H1 (cell line): ENCODE measurements at regions not wholly inside any gene's neighbourhood (a gene's known extent, or its start where the extent isn't known, plus 50 kb on each side); places are given as distances from the start of the nearest gene placed in this dataset.

Experiments
- CTCF ChIA-PET: fragments of 300-600 bp; sonication (Branson Sonifier 250); formaldehyde crosslinking; loops from one replicate; lab custom pipeline; 2021; ENCODE audit not compliant: partially characterized antibody; lab: Charles Lee
- POLR2A ChIA-PET: fragments of 300-600 bp; sonication (Branson Sonifier 250); formaldehyde crosslinking; loops from one replicate; lab custom pipeline; 2021; ENCODE audit warnings: inconsistent platforms; ENCODE audit not compliant: partially characterized antibody; lab: Charles Lee
- DNase-seq, 2 experiments: peaks; one replicate each; pipeline versions ENCODE4 v3.0.0 to v3.0.0-alpha.2; 2010 to 2022; ENCODE audit warnings: low spot score in 2 of 2, low read depth in 1 of 2, mixed read lengths in 1 of 2
- FAIRE-seq: peaks from 2 replicates; lab custom pipeline; 2011; peaks lifted over from hg19 to GRCh38; lab: Jason Lieb, UNC
- H2AFZ ChIP-seq: 2 replicates; pipeline ENCODE4 v1.8.1; 2012; ENCODE audit warnings: low read length, inconsistent platforms
- H2AK5ac ChIP-seq: 2 replicates; pipeline ENCODE4 v1.6.1; 2013; ENCODE audit warnings: low read depth, low read length
- H2BK120ac ChIP-seq: replicated peaks from 2 replicates; pipeline ENCODE3; 2013; ENCODE audit warnings: low read depth, low read length, inconsistent platforms
- H2BK12ac ChIP-seq: 2 replicates; pipeline ENCODE4 v1.6.1; 2013; ENCODE audit warnings: low read depth, low read length
- H2BK15ac ChIP-seq: 2 replicates; pipeline ENCODE4 v1.6.1; 2013; ENCODE audit warnings: low read length
- H2BK20ac ChIP-seq: 2 replicates; pipeline ENCODE4 v1.6.1; 2013; ENCODE audit warnings: low read length
- H2BK5ac ChIP-seq: 2 replicates; pipeline ENCODE4 v1.6.1; 2013; ENCODE audit warnings: low read depth, low read length
- H3K14ac ChIP-seq: 2 replicates; pipeline ENCODE4 v1.6.1; 2013; ENCODE audit warnings: inconsistent platforms; ENCODE audit not compliant: insufficient read length
- H3K18ac ChIP-seq: 2 replicates; pipeline ENCODE4 v1.6.1; 2013; ENCODE audit warnings: low read length; ENCODE audit errors: extremely low read depth
- H3K23ac ChIP-seq: 2 replicates; pipeline ENCODE4 v1.6.1; 2013; ENCODE audit warnings: inconsistent platforms; ENCODE audit not compliant: insufficient read length
- H3K23me2 ChIP-seq: 2 replicates; pipeline ENCODE4 v1.6.1; 2013; ENCODE audit warnings: low read depth, low read length
- H3K27ac ChIP-seq: 2 replicates; pipeline ENCODE4 v1.6.1; 2011; ENCODE audit warnings: low read depth, low read length, inconsistent platforms
- H3K27me3 ChIP-seq, 4 experiments: replicated peaks in 1 of 4; 1 replicate in 1 of 4; 2 replicates in 3 of 4; pipeline versions ENCODE4 v1.6.1 to v1.8.1; 2011 to 2013; ENCODE audit warnings: low read length in 3 of 4, mild to moderate bottlenecking in 3 of 4, inconsistent platforms in 2 of 4, mixed read lengths in 2 of 4, moderate library complexity in 1 of 4; ENCODE audit not compliant: control insufficient read depth in 3 of 4, insufficient read depth in 3 of 4; ENCODE audit errors: extremely low read depth in 1 of 4
- H3K36me3 ChIP-seq, 4 experiments: 2 replicates each; pipeline versions ENCODE4 v1.6.1 to v1.8.1; 2011 to 2013; ENCODE audit warnings: mild to moderate bottlenecking in 4 of 4, low read length in 3 of 4, moderate library complexity in 2 of 4, control low read depth in 1 of 4, inconsistent platforms in 1 of 4; ENCODE audit not compliant: insufficient read depth in 4 of 4, control insufficient read depth in 2 of 4
- H3K4ac ChIP-seq: replicated peaks from 2 replicates; pipeline ENCODE3; 2013; ENCODE audit warnings: low read length, low read depth, mixed read lengths, inconsistent platforms; ENCODE audit not compliant: insufficient read length
- H3K4me1 ChIP-seq, 4 experiments: replicated peaks in 1 of 4; 1 replicate in 1 of 4; 2 replicates in 3 of 4; pipeline versions ENCODE4 v1.6.1 to v1.8.1; 2011 to 2013; ENCODE audit warnings: low read length in 3 of 4, inconsistent platforms in 2 of 4, mixed read lengths in 1 of 4; ENCODE audit not compliant: insufficient read depth in 4 of 4, control insufficient read depth in 3 of 4
- H3K4me2 ChIP-seq, 2 experiments: 2 replicates each; pipeline versions ENCODE4 v1.6.1 to v1.8.1; 2011 to 2013; ENCODE audit warnings: low read depth in 2 of 2, low read length in 2 of 2, control low read depth in 1 of 2, inconsistent platforms in 1 of 2, mild to moderate bottlenecking in 1 of 2; ENCODE audit not compliant: insufficient read depth in 1 of 2
- H3K4me3 ChIP-seq, 4 experiments: fragments of 200-600, 300-600 bp in 1 of 4; sonication (generic), shearing (Covaris generic), sonication (Bioruptor Twin) in 1 of 4; 2 replicates each; pipeline versions ENCODE4 v1.5.1 to v1.8.1; 2011 to 2016; ENCODE audit warnings: low read length in 4 of 4, low read depth in 3 of 4, control low read depth in 2 of 4, inconsistent platforms in 2 of 4, mild to moderate bottlenecking in 2 of 4, mixed read lengths in 1 of 4, moderate library complexity in 1 of 4; ENCODE audit not compliant: insufficient read depth in 2 of 4; ENCODE audit errors: extremely low read depth in 1 of 4
- H3K56ac ChIP-seq: replicated peaks from 2 replicates; pipeline ENCODE3; 2013; ENCODE audit warnings: low read depth, mild to moderate bottlenecking, mixed read lengths, low read length, inconsistent platforms; ENCODE audit not compliant: insufficient read length
- H3K79me1 ChIP-seq: 2 replicates; pipeline ENCODE4 v1.6.1; 2013; ENCODE audit warnings: low read depth, low read length, control low read depth
- H3K79me2 ChIP-seq, 2 experiments: 2 replicates each; pipeline versions ENCODE4 v1.6.1 to v1.8.1; 2012 to 2013; ENCODE audit warnings: low read length in 2 of 2, mild to moderate bottlenecking in 2 of 2, inconsistent platforms in 1 of 2; ENCODE audit not compliant: insufficient read depth in 2 of 2, control insufficient read depth in 1 of 2
- H3K9ac ChIP-seq, 4 experiments: replicated peaks in 1 of 4; 1 replicate in 1 of 4; 2 replicates in 3 of 4; pipeline versions ENCODE4 v1.6.1 to v1.8.1; 2011 to 2013; ENCODE audit warnings: low read depth in 3 of 4, low read length in 3 of 4, control low read depth in 2 of 4, mild to moderate bottlenecking in 2 of 4, moderate library complexity in 2 of 4, inconsistent platforms in 1 of 4; ENCODE audit errors: extremely low read depth in 1 of 4
- H3K9me3 ChIP-seq, 2 experiments: 2 replicates each; pipeline versions ENCODE4 v1.6.1 to v1.8.1; 2012 to 2013; ENCODE audit warnings: mild to moderate bottlenecking in 2 of 2, moderate library complexity in 2 of 2, control low read depth in 1 of 2, inconsistent platforms in 1 of 2, low read depth in 1 of 2, low read length in 1 of 2, mixed read lengths in 1 of 2; ENCODE audit not compliant: insufficient read depth in 2 of 2
- H4K20me1 ChIP-seq, 2 experiments: replicated peaks in 1 of 2; 2 replicates each; pipeline versions ENCODE3 to v1.8.1; 2011 to 2013; ENCODE audit warnings: inconsistent platforms in 2 of 2, low read length in 2 of 2, mild to moderate bottlenecking in 1 of 2; ENCODE audit not compliant: insufficient read depth in 2 of 2, control insufficient read depth in 1 of 2
- H4K5ac ChIP-seq: 2 replicates; pipeline ENCODE4 v1.6.1; 2013; ENCODE audit warnings: low read length, low read depth, mixed read lengths, inconsistent platforms; ENCODE audit not compliant: insufficient read length
- H4K8ac ChIP-seq: 2 replicates; pipeline ENCODE4 v1.8.0; 2013; ENCODE audit warnings: mild to moderate bottlenecking, moderate library complexity, low read length, inconsistent platforms; ENCODE audit not compliant: insufficient read depth; ENCODE audit errors: extremely low read depth
- H4K91ac ChIP-seq: replicated peaks from 2 replicates; pipeline ENCODE3; 2013; ENCODE audit warnings: low read length, mixed read lengths, inconsistent platforms; ENCODE audit not compliant: insufficient read length
- KDM5A ChIP-seq: fragments of 200-600 bp; IDR thresholded peaks from 2 replicates; pipeline ENCODE4 v1.7.1; 2012; ENCODE audit warnings: mild to moderate bottlenecking, low read length, inconsistent platforms, mixed read lengths
- RAD21 ChIP-seq, 2 experiments: IDR thresholded peaks in 1 of 2; conservative IDR thresholded peaks in 1 of 2; 2 replicates each; pipeline ENCODE4 v1.6.1; 2011; ENCODE audit warnings: low read depth in 2 of 2, low read length in 2 of 2, improper control_type of control experiment in 1 of 2, inconsistent platforms in 1 of 2, mild to moderate bottlenecking in 1 of 2, moderate library complexity in 1 of 2
- SIX5 ChIP-seq: IDR thresholded peaks from 2 replicates; pipeline ENCODE4 v1.6.1; 2011; ENCODE audit warnings: mild to moderate bottlenecking, low read depth, low read length
- TEAD4 ChIP-seq: IDR thresholded peaks from 2 replicates; pipeline ENCODE4 v1.6.1; 2012; ENCODE audit warnings: low read depth, low read length, inconsistent platforms, mixed read lengths
- WGBS, 2 experiments: shearing (Covaris generic) in 1 of 2; methylation state at CpG; one replicate each; pipeline versions ENCODE4 v1.1.6 to v1.1.7; 2013 to 2015; ENCODE audit warnings: low lambda C conversion rate in 2 of 2, mixed read lengths in 2 of 2, inconsistent platforms in 1 of 2, low coverage in 1 of 2, missing lambda C conversion rate in 1 of 2; ENCODE audit not compliant: insufficient replicate concordance in 2 of 2, insufficient coverage in 1 of 2, insufficient read length in 1 of 2; ENCODE audit errors: extremely low coverage in 1 of 2, missing lambda C conversion rate in 1 of 2; 5-methylcytosine and 5-hydroxymethylcytosine counted together
- TF ChIP-seq, protein P1 (sequence below), 3 experiments: IDR thresholded peaks; 1 replicate in 2 of 3; 2 replicates in 1 of 3; pipeline versions ENCODE4 v1.5.1 to v1.6.1; 2011; ENCODE audit warnings: low read length in 3 of 3, mild to moderate bottlenecking in 3 of 3, inconsistent platforms in 2 of 3, low read depth in 1 of 3, moderate library complexity in 1 of 3; ENCODE audit not compliant: insufficient read depth in 1 of 3; ENCODE audit errors: control extremely low read depth in 1 of 3

GRCh38 chr4:66045913-66046312, 375.6 kb upstream of the EPHA5 start:
- Histone ChIP-seq H3K4me2 (no peak overlapping the region), H3K4me1 (no peaks in the 10 kb centered on the region), H3K36me3 (no peaks in the 10 kb centered on the region)
- TF ChIP-seq RAD21 (IDR thresholded peaks at IDR 0.05 in 1 of 2, conservative IDR thresholded peaks at IDR 0.05 in 1 of 2; ENCODE audit: low read depth in 2 of 2, low read length in 2 of 2), result peak; percentile 58 to 62
- no peak for TF ChIP-seq KDM5A
- TF ChIP-seq, protein P1, sequence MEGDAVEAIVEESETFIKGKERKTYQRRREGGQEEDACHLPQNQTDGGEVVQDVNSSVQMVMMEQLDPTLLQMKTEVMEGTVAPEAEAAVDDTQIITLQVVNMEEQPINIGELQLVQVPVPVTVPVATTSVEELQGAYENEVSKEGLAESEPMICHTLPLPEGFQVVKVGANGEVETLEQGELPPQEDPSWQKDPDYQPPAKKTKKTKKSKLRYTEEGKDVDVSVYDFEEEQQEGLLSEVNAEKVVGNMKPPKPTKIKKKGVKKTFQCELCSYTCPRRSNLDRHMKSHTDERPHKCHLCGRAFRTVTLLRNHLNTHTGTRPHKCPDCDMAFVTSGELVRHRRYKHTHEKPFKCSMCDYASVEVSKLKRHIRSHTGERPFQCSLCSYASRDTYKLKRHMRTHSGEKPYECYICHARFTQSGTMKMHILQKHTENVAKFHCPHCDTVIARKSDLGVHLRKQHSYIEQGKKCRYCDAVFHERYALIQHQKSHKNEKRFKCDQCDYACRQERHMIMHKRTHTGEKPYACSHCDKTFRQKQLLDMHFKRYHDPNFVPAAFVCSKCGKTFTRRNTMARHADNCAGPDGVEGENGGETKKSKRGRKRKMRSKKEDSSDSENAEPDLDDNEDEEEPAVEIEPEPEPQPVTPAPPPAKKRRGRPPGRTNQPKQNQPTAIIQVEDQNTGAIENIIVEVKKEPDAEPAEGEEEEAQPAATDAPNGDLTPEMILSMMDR (IDR thresholded peaks at IDR 0.05; ENCODE audit: control extremely low read depth in 1 of 3, insufficient read depth in 1 of 3, low read depth in 1 of 3, low read length in 3 of 3), result peak; percentile 25 to 52 (median 46); a peak in 3 of 4 replicates
- TF ChIP-seq SIX5, result no peak
- 0 out of 2 replicates have a peak, but pooled peaks have one; percentile 41 for TF ChIP-seq TEAD4
- TF ChIP-seq, all 59 proteins: peak for 3
- ChIA-PET POLR2A (no interaction called here), CTCF (interaction anchor here (0.7 to 1.1 kb wide), 4 partner anchors 8 to 1126 kb away, joined by 3 read pairs; no protein-coding TSS in a partner anchor)
- no peak overlapping the region for H3K27ac ChIP-seq
- no peak overlapping the region for H2BK15ac ChIP-seq
- H4K5ac ChIP-seq, result no peak overlapping the region
- H3K23ac ChIP-seq, result no peak overlapping the region
- H3K4ac ChIP-seq, result no peak overlapping the region
- H4K91ac ChIP-seq, result no peak overlapping the region
- H3K56ac ChIP-seq, result no peak overlapping the region
- no peak overlapping the region for H2BK12ac ChIP-seq
- H3K4me3 ChIP-seq, result no peak overlapping the region
- no peak overlapping the region for H2BK20ac ChIP-seq
- no peak overlapping the region for H2BK120ac ChIP-seq
- H3K79me2 ChIP-seq, result no peaks in the 10 kb centered on the region
- no peaks in the 10 kb centered on the region for H3K27me3 ChIP-seq
- no peak overlapping the region for H3K14ac ChIP-seq
- FAIRE-seq (peak; percentile 50), DNase-seq (no peak)
- H3K23me2 ChIP-seq, result no peaks in the 10 kb centered on the region
- no peak overlapping the region for H3K9ac ChIP-seq
- no peak overlapping the region for H2BK5ac ChIP-seq
- no peaks in the 10 kb centered on the region for H4K20me1 ChIP-seq
- WGBS, 2 experiments, result 83% methylated on average over 4 of the region's 4 CpGs; no CpG with 5 or more reads in 1 of the 2 experiments
- no peaks in the 10 kb centered on the region for H3K9me3 ChIP-seq
- no peaks in the 10 kb centered on the region for H3K79me1 ChIP-seq
- H2AK5ac ChIP-seq, result no peak overlapping the region
- H2AFZ ChIP-seq, result no peak overlapping the region
- no peak overlapping the region for H3K18ac ChIP-seq
- H4K8ac ChIP-seq, result no peak overlapping the region
